ENCODE measurements at regions not wholly inside any gene's neighbourhood (a gene's known extent, or its start where the extent isn't known, plus 50 kb on each side); places are given as distances from the start of the nearest gene placed in this dataset.

GRCh38 chr4:32129967-32130366 is 1409.8 kb downstream of the PCDH7 start (continued):
- TF ChIP-seq POLR2AphosphoS5 (IDR thresholded peaks at IDR 0.05; ENCODE audit: low read depth, low read length) (no peak), CBX5 (IDR thresholded peaks at IDR 0.05; ENCODE audit: low read depth, low read length) (no peak), YY1 (IDR thresholded peaks at IDR 0.05; ENCODE audit: low read depth, low read length) (no peak), CHD7 (IDR thresholded peaks at IDR 0.05; ENCODE audit: insufficient replicate concordance, low read length) (no peak), RFX5 (IDR thresholded peaks at IDR 0.05; ENCODE audit: borderline replicate concordance, low read depth, low read length) (no peak), JUND (IDR thresholded peaks at IDR 0.05; ENCODE audit: low read length) (no peak), CEBPB (IDR thresholded peaks at IDR 0.05; ENCODE audit: low read depth, low read length) (no peak), NANOG (IDR thresholded peaks at IDR 0.05; ENCODE audit: insufficient read depth, low read depth, low read length, poor library complexity, severe bottlenecking) (no peak)
